Activated naive CD8-positive, alpha-beta T cell treated with anti-CD3 and anti-CD28 coated beads, Interleukin-2, amount 10 ng/mL, durations not matched to agents 7 days and 5 days (primary cell): ENCODE measurements at regions not wholly inside any gene's neighbourhood (a gene's known extent, or its start where the extent isn't known, plus 50 kb on each side); places are given as distances from the start of the nearest gene placed in this dataset.
"Not testable (repeated sequence)": the region's sequence is repeated elsewhere in the genome, so short reads cannot be mapped to it uniquely, and the experiment has no call there.

Source experiments
- ATAC-seq: fragments of 150-1000 bp; cut with Tn5 transposase; one replicate; pipeline ENCODE4 v1.10.0; 2021; ENCODE audit warnings: low read depth, moderate library complexity
- POLR2A ChIA-PET: fragments of 350-600 bp; sonication (Branson Sonifier 250); formaldehyde crosslinking; loops from one replicate; lab custom pipeline; 2021; ENCODE audit warnings: antibody characterized with exemption; lab: Charles Lee
- DNase-seq: peaks from one replicate; pipeline ENCODE4 v3.0.0; 2021
- H3K27ac Mint-ChIP-seq: one replicate; pipeline ENCODE4 v1.8.0; 2022; ENCODE audit warnings: mild to moderate bottlenecking, mixed read lengths
- H3K27me3 Mint-ChIP-seq: one replicate; pipeline ENCODE4 v1.8.0; 2022; ENCODE audit warnings: mild to moderate bottlenecking, moderate library complexity, mixed read lengths
- H3K36me3 Mint-ChIP-seq: one replicate; pipeline ENCODE4 v1.8.0; 2021; ENCODE audit warnings: mild to moderate bottlenecking, mixed read lengths
- H3K4me1 Mint-ChIP-seq: one replicate; pipeline ENCODE4 v1.8.0; 2021; ENCODE audit warnings: mixed read lengths
- H3K4me3 Mint-ChIP-seq: one replicate; pipeline ENCODE4 v1.8.0; 2022; ENCODE audit warnings: mild to moderate bottlenecking, moderate library complexity, mixed read lengths
- H3K9me3 Mint-ChIP-seq: one replicate; pipeline ENCODE4 v1.8.0; 2021; ENCODE audit warnings: mixed read lengths

- Mint-ChIP-seq H3K27ac (no peak overlapping the region), H3K9me3 (peaks cover 6% of the 10 kb centered on the region), H3K27me3 (no peaks in the 10 kb centered on the region), H3K36me3 (no peaks in the 10 kb centered on the region), H3K4me1 (no peaks in the 10 kb centered on the region), H3K4me3 (no peak overlapping the region)
- DNase-seq: no peak
- POLR2A ChIA-PET: no interaction called here
- ATAC-seq: no peak
Measured at GRCh38 chr5:25764733-25765132, 1120.0 kb upstream of the CDH10 start.

- Mint-ChIP-seq H3K4me1 (no peaks in the 10 kb centered on the region), H3K4me3 (no peak overlapping the region)
- POLR2A ChIA-PET: no interaction called here
Measured at GRCh38 chr5:25763781-25764180, 1119.0 kb upstream of the CDH10 start.

GRCh38 chr5:25754895-25755294, 1110.1 kb upstream of the CDH10 start:
- Mint-ChIP-seq H3K27ac (no peak overlapping the region), H3K9me3 (peaks cover 17% of the 10 kb centered on the region), H3K4me1 (no peaks in the 10 kb centered on the region), H3K36me3 (no peaks in the 10 kb centered on the region), H3K4me3 (no peak overlapping the region), H3K27me3 (no peaks in the 10 kb centered on the region)
- DNase-seq: no peak
- POLR2A ChIA-PET: no interaction called here
- no peak for ATAC-seq

More at GRCh38 chr5:25763781-25764180, 1119.0 kb upstream of the CDH10 start:
- DNase-seq (no peak), ATAC-seq (no peak)
- H3K27ac Mint-ChIP-seq: no peak overlapping the region
- H3K9me3 Mint-ChIP-seq: peaks cover 6% of the 10 kb centered on the region
- H3K27me3 Mint-ChIP-seq: no peaks in the 10 kb centered on the region
- no peaks in the 10 kb centered on the region for H3K36me3 Mint-ChIP-seq

- no peaks in the 10 kb centered on the region for H3K27me3 Mint-ChIP-seq
- POLR2A ChIA-PET: no interaction called here
- no peaks in the 10 kb centered on the region for H3K4me1 Mint-ChIP-seq
- ATAC-seq (no peak), DNase-seq (no peak)
- no peak overlapping the region for H3K27ac Mint-ChIP-seq
- no peak overlapping the region for H3K4me3 Mint-ChIP-seq
- no peaks in the 10 kb centered on the region for H3K36me3 Mint-ChIP-seq
- H3K9me3 Mint-ChIP-seq: no peaks in the 10 kb centered on the region
Measured at GRCh38 chr5:25744908-25745307, 1100.1 kb upstream of the CDH10 start.

- Mint-ChIP-seq H3K4me1 (no peaks in the 10 kb centered on the region), H3K27me3 (no peaks in the 10 kb centered on the region), H3K36me3 (no peaks in the 10 kb centered on the region), H3K27ac (no peak overlapping the region), H3K4me3 (no peak overlapping the region), H3K9me3 (no peaks in the 10 kb centered on the region)
- DNase-seq: no peak
- ATAC-seq: no peak
- POLR2A ChIA-PET: no interaction called here
Measured at GRCh38 chr5:25716680-25717079, 1071.9 kb upstream of the CDH10 start.

- POLR2A ChIA-PET: no interaction called here
- H3K4me3 Mint-ChIP-seq: no peak overlapping the region
- no peaks in the 10 kb centered on the region for H3K9me3 Mint-ChIP-seq
- DNase-seq (no peak), ATAC-seq (no peak)
- no peak overlapping the region for H3K27ac Mint-ChIP-seq
- no peaks in the 10 kb centered on the region for H3K36me3 Mint-ChIP-seq
- no peaks in the 10 kb centered on the region for H3K27me3 Mint-ChIP-seq
- H3K4me1 Mint-ChIP-seq: no peaks in the 10 kb centered on the region
Measured at GRCh38 chr5:25713259-25713658, 1068.5 kb upstream of the CDH10 start.

DNA sequence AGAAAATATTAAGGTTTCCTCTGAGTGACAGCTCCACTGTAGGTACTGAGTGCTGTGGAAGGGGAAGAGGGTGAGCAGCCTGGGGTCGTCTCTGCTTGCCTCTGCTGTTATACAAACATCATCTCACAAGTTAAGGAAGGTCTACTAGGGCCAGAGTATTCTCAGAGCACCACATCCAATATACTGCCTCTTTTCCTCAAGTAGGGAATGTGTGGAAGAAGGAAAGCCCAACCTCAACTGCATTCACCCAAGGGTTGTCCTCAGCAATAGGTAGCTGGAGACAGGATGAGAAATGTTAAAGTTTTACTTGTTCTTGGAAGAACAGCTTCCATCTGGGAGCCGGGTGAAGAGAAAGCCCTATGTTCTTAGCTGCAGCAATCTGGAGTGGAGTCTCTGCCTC, 1062.3 kb upstream of the CDH10 start:
- Mint-ChIP-seq H3K36me3 (no peaks in the 10 kb centered on the region), H3K27ac (no peak overlapping the region), H3K4me1 (no peaks in the 10 kb centered on the region), H3K27me3 (no peaks in the 10 kb centered on the region), H3K9me3 (peaks cover 1% of the 10 kb centered on the region), H3K4me3 (no peak overlapping the region)
- POLR2A ChIA-PET: no interaction called here
- no peak for ATAC-seq
- DNase-seq: no peak

DNA sequence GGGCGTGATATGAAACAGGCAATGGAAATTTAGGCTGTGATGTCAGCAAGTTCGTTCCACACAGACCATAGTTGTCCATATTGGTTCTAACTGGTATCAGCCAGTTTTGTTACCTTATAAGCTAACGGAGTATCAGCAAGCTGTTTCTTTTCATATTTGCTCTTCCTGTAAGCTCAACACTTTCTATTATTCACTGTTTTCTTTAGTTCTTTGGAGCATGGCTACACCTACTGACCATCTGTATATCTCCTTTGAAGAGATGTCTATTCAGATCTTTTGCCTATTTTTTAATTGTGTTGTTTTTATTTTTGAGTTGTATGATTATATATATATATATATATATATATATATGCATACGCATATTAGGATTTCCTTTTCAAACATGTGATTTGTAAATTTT, 1057.2 kb upstream of the CDH10 start:
- POLR2A ChIA-PET: no interaction called here
- Mint-ChIP-seq H3K27me3 (no peaks in the 10 kb centered on the region), H3K36me3 (no peaks in the 10 kb centered on the region), H3K4me1 (no peaks in the 10 kb centered on the region), H3K4me3 (no peak overlapping the region), H3K27ac (no peak overlapping the region), H3K9me3 (peaks cover 1% of the 10 kb centered on the region)
- no peak for ATAC-seq
- DNase-seq: no peak

GRCh38 chr5:25694801-25695200, 1050.0 kb upstream of the CDH10 start:
- H3K9me3 Mint-ChIP-seq: peaks cover 2% of the 10 kb centered on the region
- no peak overlapping the region for H3K27ac Mint-ChIP-seq
- H3K4me3 Mint-ChIP-seq: no peak overlapping the region
- ATAC-seq: no peak
- H3K27me3 Mint-ChIP-seq: no peaks in the 10 kb centered on the region
- no peaks in the 10 kb centered on the region for H3K4me1 Mint-ChIP-seq
- no peak for DNase-seq
- no peaks in the 10 kb centered on the region for H3K36me3 Mint-ChIP-seq
- POLR2A ChIA-PET: no interaction called here

DNA sequence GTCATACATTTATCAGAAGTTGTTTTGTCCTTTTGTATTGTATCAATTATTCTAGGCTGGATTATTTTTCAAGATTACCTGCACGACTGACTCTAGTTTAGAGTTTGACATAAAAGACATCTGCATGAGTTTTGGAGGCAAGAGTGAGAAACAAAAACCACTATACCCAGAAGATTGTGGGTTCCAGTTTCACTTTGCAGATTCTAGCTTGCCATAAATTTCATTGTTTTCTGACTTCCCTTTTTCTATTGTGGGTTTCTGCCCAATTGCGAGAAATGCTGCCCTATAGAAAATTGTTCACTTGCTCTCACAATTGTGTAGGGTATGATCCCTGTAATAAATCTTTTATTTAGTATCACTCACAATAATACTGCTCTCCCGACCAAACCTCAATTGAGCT, 1043.4 kb upstream of the CDH10 start:
- Mint-ChIP-seq H3K27me3 (no peaks in the 10 kb centered on the region), H3K4me1 (no peaks in the 10 kb centered on the region), H3K27ac (no peak overlapping the region), H3K4me3 (no peak overlapping the region), H3K9me3 (peaks cover 2% of the 10 kb centered on the region), H3K36me3 (no peaks in the 10 kb centered on the region)
- POLR2A ChIA-PET: no interaction called here
- ATAC-seq (no peak), DNase-seq (no peak)

DNA sequence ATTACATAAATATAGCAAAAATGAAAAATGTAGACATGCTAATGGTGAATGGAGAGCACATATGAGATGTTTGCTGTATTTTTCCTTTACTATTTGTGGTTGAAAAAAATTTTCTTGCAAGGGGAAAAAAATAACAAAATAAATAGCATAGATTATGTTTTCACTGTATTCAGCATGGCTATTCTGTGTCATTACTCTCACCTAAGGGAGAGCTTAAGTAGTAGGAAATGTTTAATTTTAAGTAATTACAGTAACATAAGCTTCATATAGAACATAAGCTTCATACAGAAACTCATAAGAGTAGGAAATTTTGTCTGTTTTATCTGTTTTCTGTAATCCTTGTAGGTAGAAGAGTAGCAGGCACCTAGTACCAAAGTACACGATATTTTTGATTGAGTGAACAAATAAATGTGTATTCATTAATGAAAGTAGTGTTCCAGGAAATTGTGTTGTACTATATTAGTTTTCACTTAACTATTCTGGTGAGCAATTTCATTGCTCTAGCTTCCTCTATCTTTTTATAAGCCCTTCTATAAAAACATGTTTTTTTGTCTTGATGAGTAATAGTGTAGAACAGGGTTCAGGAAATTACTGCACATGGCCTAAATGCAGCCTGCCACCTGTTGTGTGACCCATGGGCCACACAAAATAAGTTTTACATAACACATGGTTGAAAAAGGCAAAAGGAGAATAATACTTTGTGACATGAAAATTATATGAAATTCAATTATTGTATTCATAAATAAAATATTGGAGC, 1025.0 kb upstream of the CDH10 start:
- Mint-ChIP-seq H3K36me3 (no peaks in the 10 kb centered on the region), H3K27ac (no peak overlapping the region), H3K4me3 (no peak overlapping the region), H3K9me3 (peaks cover 5% of the 10 kb centered on the region), H3K27me3 (no peaks in the 10 kb centered on the region), H3K4me1 (no peaks in the 10 kb centered on the region)
- no peak for DNase-seq
- POLR2A ChIA-PET: no interaction called here
- no peak for ATAC-seq

DNA sequence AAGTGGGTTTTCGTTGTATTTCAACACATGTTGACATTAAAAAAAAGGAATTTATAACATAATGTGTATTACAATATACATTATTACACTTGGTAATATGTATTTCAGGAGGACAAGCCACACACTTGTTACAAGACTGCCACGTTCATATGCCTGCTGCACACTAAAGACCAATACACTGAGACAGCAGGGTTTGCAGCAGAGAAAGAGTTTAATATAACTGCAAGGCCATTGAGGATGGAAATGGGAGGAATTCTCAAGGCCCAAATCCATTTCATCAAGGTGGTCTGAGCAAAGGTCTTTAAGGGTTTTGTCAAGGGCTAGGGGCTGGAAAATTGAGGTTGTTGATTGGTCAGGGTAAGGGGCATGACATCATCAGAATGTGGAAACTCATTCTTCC, 1017.8 kb upstream of the CDH10 start:
- ATAC-seq (no peak), DNase-seq (no peak)
- Mint-ChIP-seq H3K9me3 (peaks cover 8% of the 10 kb centered on the region), H3K36me3 (no peaks in the 10 kb centered on the region), H3K4me3 (no peak overlapping the region), H3K27ac (no peak overlapping the region), H3K4me1 (no peaks in the 10 kb centered on the region), H3K27me3 (no peaks in the 10 kb centered on the region)
- POLR2A ChIA-PET: no interaction called here

GRCh38 chr5:25650316-25650715, 1005.5 kb upstream of the CDH10 start:
- H3K36me3 Mint-ChIP-seq, H3K4me1 Mint-ChIP-seq, POLR2A ChIA-PET, H3K4me3 Mint-ChIP-seq, DNase-seq, H3K27ac Mint-ChIP-seq, H3K27me3 Mint-ChIP-seq, ATAC-seq: not testable (repeated sequence)
- peaks cover 20% of the 10 kb centered on the region for H3K9me3 Mint-ChIP-seq

DNA sequence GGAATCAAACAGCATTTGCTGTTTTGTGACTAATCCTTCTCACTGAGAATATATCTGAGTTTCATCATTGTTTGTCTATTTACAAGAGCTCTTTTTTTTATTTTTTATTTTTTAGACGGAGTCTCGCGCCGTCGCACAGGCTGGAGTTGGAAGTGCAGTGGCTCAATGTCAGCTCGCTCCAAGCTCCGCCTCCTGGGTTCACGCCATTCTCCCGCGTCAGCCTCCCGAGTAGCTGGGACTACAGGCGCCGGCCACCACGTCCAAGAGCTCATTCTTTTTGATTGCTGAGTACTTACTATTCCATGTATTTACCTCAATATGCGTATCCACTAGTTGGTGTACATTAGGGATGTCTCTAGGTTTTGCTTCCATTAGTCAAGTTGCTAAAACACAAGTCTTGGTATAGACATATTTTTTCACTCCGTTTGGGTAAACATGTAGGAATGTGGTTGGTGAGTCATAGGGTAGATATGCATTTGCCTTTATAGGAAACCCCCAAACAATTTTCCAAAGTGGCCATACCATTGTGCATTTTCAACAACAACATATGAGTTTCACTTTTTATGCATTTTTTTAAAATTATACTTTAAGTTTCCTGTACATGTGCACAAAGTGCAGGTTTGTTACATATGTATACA, 1005.0 kb upstream of the CDH10 start:
- Mint-ChIP-seq H3K9me3 (peaks cover 17% of the 10 kb centered on the region), H3K36me3 (no peaks in the 10 kb centered on the region), H3K4me3 (no peak overlapping the region), H3K27me3 (no peaks in the 10 kb centered on the region), H3K27ac (no peak overlapping the region), H3K4me1 (no peaks in the 10 kb centered on the region)
- no peak for DNase-seq
- POLR2A ChIA-PET: no interaction called here
- ATAC-seq: no peak
